Left ventricle myocardium superior (tissue), 1 donor: ENCODE measurements at regions not wholly inside any gene's neighbourhood (a gene's known extent, or its start where the extent isn't known, plus 50 kb on each side); places are given as distances from the start of the nearest gene placed in this dataset.
A peak's percentile ranks its signal among the peaks of the same experiment; 100 is the strongest.
"Not testable (repeated sequence)": the region's sequence is repeated elsewhere in the genome, so short reads cannot be mapped to it uniquely, and the experiment has no call there.

ENCODE experiments used
- ATAC-seq: fragments of 200-7000 bp; cut with Tn5 transposase; one replicate; pipeline ENCODE4 v1.9.1; 2020; ENCODE audit warnings: mild to moderate bottlenecking, moderate library complexity
- DNase-seq: peaks from one replicate; pipeline ENCODE4 v3.0.0-alpha.2; 2020
- intact Hi-C: fragments of 100-400 bp; cut with micrococcal nuclease; formaldehyde crosslinking; loops from one replicate; pipeline ENCODE4 v1.11.0; 2022
- donor health status: DM: no; HTN: yes; CAD: no; lungs with severe emphysema.

DNA sequence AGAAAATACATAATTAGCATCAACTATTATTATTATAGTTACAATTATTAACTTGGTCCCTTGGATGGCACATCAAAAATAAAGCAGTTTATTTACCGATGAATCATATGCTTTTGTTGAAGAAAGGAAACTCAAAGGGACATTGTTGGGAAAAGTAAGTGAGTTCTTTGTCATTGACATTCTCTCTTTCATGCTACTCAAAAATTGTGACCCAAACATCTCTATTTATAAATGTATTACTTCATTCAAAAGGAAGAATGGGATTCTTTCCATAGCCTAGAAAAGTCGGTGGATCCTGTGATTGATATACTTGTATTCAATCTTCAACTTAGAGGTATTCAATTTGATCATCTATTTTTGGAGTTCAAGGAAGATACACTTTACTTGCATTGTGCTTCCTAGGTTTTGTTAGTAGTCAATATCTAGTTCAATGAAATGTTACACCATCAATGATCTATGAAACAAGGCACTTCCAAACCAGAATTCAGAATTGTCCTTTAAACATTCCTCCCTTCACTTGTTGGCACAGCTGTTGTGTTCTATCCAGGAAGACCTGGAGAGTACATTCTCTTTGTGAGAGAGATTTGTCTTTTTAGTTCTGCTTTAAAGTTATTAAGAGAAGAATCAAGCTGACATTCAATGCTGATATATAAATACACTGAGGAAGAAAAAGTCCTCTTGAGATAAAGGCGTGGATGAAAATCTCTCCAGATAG is 235.2 kb downstream of the TMEM26 start:
- intact Hi-C loops = no loop called here
- DNase-seq = no peak
- no peak for ATAC-seq

DNA sequence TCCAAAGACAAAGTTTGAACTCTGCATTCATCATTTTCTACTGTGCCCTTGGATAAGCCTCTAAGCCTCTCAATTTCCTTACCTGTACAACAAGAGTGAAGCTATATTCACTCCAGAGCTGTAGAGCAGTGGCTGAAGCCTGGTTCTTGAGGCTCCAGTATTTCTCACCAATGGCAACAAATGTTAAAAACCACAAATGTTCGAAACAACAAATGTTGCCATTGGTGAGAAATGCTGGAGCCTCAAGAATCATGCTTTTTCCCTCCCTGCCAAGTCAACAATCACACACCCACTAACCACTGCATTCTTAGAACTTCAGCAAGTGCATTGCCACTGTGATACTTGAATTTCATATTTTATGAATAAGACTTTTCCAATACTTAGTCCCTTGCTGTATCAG is 237.9 kb downstream of the TMEM26 start:
- intact Hi-C loops = no loop called here
- ATAC-seq = no peak
- no peak for DNase-seq

DNA sequence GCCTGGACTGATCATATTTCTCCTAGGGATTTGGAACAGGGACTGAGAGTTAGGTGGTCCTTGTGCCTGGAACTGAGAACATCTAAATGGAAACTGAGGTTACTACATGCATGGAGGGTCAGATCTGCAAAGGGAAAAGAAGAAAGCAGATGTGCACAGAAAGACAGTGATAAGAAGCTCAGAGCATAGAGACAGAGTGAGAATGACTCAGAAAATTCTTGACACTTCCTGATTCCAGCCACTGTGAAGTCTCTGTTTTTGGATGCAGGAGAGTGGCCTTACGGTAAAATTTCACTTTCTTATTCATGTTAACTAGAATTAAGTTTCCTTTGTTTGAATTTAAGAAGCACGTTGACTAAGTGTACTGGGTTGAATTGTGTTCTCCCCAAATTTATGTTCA is 241.7 kb downstream of the TMEM26 start:
- ATAC-seq (no peak), DNase-seq (no peak)
- intact Hi-C loops = no loop called here

DNA sequence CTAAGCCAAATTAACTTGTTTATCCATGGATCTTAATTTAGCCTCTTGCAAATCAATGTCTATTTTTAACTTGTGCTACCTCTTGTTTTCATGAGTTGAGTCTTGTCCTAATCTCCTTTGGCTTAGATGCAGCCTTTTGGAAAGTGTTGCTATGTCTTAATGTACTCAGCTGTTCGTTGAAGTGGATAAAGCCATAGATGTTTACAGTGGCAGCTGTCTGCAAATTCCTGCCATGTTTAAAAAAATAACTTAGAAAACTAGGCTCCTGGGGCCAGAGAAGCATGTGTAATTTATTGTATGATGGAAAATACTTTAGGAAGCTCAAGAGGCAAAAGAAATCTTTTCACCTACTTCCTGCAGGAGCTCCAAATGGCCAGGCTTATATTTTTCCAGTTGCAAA is 253.1 kb upstream of the RHOBTB1 start:
- ATAC-seq = peak; percentile 79
- intact Hi-C loops = no loop called here
- no peak for DNase-seq

DNA sequence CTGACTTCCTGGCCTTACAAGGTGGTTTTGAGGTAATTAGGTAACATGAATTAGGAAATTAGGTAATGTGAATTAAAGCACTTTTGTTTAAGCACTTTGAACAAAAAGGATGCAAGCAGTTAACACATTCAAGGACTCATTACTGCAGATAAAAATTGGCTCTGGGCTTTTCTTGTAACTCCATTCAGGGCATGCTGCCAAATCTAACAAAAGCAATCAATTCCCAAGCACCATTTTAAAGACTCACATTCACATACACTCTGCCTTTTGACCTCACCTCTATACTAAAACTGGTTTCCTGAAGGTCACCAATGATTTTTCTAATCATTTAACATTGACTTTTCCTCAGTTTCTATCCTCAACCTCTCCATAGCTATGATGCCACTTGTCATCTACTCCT is 251.2 kb upstream of the RHOBTB1 start:
- intact Hi-C loops = no loop called here
- ATAC-seq (no peak), DNase-seq (no peak)

DNA sequence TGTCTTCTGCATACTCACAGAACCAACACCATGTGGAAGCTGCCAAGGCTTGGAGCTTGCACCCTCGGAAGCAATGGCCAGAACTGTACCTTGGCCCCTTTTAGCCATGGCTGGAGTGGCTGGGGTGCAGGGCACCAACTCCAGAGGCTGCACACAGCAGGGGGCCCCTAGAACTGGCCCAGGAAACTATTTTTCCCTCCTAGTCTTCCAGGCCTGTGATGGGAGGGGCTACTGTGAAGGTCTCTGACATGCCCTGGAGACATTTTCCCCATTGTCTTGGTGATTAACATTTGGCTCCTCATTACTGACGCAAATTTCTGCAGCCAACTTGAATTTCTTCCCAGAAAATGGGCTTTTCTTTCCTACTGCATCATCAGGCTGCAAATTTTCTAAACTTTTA is 248.6 kb upstream of the RHOBTB1 start:
- intact Hi-C loops, DNase-seq: not testable (repeated sequence)
- peak; percentile 53 for ATAC-seq

DNA sequence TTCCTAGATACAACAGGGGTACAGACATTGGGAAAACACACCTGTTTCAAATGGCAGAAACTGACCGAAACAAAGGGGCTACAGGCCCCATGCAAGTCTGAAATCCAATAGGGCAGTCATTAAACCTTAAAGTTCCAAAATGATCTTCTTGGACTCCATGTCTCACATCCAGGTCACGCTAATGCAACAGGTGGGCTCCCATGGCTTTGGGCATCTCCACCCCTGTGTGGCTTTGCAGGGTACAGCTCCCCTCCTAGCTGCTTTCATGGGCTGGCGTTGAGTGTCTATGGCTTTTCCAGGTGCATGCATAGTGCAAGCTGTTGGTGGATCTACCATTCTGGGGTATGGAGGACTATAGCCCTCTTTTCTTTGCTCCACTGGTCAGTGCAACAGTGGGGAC is 248.1 kb upstream of the RHOBTB1 start:
- DNase-seq = no peak
- intact Hi-C loops = no loop called here
- no peak for ATAC-seq

DNA sequence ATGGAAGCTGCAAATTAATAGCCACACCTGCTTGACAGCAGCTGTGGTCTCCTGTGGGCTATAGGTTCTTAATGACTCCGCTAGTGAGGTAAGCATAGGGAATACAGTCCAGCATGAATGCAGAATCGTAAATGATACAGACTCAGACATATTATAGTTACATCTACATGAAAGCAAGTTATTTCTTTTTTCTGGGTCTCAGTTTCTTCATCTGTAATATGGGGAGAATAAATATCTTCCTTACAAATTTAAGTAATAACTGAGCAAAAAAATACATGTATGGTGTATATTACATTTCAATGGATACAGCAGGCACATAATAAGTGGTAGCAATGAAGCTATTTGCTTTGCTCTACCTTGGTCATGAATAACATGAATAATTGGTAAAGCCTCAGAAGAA is 245.9 kb upstream of the RHOBTB1 start:
- DNase-seq (no peak), ATAC-seq (no peak)
- intact Hi-C loops = no loop called here

DNA sequence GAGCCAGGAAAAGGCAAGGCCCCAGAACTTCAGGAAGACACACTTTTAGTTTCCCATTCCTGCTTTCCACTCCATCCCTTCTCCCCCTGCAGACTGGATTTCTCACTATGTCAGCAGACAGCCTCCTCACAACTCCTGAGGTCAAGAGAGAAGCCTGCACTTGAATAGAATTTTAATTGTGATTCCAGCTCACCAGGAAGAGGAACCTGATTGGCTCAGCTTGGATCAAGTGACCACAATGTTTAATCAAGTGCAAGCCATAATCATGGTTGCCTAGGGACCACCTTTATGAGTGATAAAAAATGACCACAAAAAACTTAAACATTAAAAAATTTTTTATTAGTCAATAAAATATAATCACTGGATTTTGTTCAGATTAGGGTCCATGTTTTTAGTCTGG is 244.7 kb upstream of the RHOBTB1 start:
- intact Hi-C loops = no loop called here
- ATAC-seq = no peak
- DNase-seq = no peak

DNA sequence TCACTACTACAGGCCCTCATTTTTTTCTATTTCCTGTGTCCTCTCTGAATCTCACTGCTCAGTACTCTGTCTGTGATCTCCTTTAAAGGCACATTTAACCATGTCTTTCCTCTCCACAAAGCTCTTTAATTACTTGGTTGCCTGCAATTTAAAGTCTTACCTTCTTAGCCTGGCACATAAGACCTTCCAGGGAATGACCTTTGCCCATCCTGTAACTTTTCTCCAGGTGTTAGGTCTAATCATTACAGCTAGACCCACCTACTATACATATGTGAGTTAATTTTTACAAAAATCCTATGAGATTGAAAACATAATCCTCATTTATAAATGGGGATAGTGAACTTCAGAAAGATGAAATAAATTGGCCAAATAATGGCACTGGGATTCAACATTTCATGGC is 244.1 kb upstream of the RHOBTB1 start:
- intact Hi-C loops = no loop called here
- ATAC-seq (no peak), DNase-seq (no peak)

DNA sequence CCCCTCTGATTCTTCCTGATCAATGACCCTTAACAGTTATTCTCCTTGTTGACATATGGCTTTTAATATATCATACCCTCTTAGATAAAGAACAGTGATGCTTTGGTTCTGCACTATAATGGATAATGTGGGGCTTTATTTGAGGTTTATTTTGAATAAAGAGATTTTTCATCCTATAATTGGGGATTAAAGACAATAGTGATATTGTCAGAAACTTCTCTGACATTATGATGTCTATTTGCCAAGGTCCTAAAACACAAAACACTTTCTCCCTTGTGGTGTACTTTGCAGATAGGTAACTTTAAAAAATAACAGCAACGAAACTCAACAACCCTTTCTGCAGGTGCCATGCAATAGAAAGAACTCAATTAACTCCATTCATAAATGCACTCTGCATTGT is 243.6 kb upstream of the RHOBTB1 start:
- no peak for ATAC-seq
- no peak for DNase-seq
- intact Hi-C loops = no loop called here

DNA sequence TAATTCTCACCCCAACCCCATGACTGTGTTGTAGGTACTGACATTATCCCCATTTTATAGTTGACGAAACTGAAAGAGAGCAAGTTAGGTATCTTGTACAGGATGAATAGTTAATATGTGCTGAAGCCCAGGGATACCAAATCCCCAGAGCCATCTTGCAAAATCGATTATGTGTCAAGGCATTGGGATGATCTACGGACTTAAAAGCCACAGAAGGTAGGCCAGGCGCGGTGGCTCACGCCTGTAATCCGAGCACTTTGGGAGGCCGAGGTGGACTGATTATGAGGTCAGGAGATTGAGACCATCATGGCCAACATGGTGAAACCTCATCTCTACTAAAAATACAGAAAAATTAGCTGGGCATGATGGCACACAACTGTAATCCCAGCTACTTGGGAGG is 242.4 kb upstream of the RHOBTB1 start:
- intact Hi-C loops = no loop called here
- ATAC-seq (no peak), DNase-seq (no peak)

DNA sequence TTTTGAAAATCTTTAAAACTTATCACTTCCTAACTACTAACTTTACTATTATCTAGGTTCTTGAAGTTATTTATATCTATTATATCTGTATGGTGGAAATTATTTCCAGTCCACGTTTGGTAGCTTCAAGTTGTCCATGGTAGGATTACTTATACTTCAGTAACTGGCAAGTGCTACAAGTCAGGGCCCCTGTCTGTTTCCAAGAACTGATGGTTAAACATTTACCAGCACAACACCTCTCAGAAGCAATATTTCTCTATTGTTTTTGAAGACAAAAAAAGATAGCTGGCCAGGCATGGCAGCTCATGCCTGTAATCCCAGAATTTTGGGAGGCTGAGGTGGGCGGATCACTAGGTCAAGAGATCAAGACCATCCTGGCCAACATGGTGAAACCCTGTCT is 240.4 kb upstream of the RHOBTB1 start:
- ATAC-seq (no peak), DNase-seq (no peak)
- intact Hi-C loops = no loop called here

DNA sequence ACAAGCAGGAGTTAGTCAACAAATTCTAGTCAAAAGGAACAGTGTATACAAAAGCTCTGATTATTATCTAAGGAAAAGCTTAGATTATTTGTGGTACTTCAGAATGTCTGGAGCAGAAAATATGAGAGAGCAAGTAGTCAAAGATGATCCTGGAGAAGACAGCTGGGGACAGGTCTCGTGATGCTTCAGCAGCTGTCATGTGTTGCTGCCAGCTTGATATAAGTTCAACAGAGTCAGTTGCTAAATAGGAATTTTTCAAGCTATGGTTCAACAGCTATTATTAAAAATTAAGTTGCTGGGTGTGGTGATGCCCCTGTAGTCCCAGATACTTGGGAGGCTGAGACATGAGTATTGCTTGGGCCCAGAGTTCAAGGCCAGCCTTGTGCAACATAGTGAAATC is 240.0 kb upstream of the RHOBTB1 start:
- intact Hi-C loops = no loop called here
- no peak for ATAC-seq
- no peak for DNase-seq

DNA sequence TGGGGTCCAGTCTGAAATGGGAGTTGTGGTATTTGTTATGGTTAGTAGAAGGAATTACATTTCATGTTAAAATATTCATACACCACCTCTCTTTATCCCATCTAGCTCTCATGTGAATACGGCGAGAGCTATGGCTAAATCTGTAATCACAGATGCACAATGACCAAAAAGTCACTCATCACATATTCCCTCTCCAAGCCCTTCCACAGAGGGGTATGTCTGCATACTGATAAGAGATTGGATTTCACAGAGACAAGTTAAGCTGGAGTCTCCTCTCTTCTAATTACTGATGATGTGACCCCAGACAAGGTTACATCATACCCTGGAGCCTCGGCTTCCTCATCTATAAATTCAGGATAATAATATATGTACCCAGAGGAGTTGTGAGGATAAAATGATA is 237.8 kb upstream of the RHOBTB1 start:
- ATAC-seq = no peak

DNA sequence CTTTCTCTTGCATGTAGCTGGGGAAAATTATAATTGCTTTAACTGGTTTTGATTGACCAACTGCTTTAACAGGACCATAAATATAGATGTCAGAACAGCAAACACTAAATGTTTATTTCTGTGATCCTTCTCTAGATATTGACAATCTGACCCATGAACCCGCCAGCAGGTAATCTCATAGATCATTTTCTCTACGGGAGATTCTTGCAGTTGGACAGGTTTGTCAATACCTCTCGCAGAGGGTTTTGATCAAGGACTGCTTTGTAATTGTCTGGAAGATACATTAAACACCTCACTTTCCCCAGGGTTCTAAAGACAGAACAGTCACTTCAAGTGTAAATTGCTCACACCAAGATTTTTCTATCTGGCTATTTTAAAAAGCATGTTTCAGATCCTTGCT is 235.8 kb upstream of the RHOBTB1 start:
- intact Hi-C loops = no loop called here
- ATAC-seq (no peak), DNase-seq (no peak)

More for the DNA sequence above, 237.8 kb upstream of the RHOBTB1 start:
- intact Hi-C loops = no loop called here
- DNase-seq = no peak

DNA sequence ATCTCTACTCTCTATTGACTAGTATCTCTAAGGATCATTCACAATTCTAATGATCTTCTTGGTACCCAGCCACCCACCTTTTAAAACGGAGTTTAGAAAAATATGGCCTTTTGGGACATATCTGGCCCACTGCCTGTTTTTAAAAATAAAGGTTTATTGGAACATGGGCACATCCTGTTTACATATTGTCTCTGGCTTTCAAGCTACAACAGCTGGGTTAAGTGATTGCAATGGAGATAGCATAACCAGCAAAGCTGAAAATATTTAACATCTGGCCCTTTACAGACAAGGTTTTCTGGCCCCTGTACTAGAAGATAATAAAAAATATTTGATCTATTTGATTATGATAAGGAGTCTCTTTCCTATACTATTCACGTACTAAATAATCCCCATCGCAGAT is 232.4 kb upstream of the RHOBTB1 start:
- DNase-seq = no peak
- intact Hi-C loops = no loop called here

DNA sequence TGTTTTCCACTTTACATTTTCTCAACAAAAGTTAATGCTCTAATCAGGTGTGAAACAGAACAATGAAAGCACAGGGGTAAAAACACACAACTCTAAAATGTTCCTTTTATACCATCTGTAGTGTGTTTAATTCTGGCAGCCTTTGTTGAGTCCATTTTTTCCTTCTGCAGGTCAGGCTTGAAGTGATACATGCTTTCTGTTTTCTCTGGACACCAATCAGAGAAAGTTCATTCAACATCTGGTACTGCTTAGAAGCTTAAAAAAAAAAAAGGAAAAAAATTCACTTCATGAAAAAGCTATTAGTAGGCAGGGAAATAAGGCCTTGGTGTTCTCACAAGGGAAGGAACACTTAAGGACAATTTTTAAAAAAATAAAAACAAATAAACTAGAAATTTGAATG is 231.3 kb upstream of the RHOBTB1 start:
- intact Hi-C loops = no loop called here
- ATAC-seq = peak; percentile 91

More for the DNA sequence above, 232.4 kb upstream of the RHOBTB1 start:
- peak; percentile 33 for ATAC-seq

DNA sequence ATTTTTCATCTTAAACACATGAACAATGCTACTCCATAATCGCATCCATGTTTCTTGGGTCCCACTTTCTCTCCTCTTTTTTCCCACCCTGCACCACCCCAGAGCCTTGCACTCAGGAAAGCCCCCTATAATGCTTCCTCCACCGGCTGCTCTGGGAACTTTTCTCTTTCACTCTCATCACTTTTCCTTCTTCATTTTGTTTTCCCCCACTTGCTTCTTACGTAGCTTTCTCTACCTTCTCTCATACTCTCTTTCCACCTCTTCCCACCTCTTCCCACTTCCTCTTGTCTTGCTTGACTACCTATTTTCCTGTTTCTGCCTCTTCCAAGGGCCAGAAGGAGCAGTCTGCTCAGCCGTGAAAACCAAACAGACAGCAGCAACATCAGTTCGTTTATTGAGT is 229.5 kb upstream of the RHOBTB1 start:
- ATAC-seq (no peak), DNase-seq (no peak)
- intact Hi-C loops = no loop called here

More for the DNA sequence above, 231.3 kb upstream of the RHOBTB1 start:
- DNase-seq = no peak

DNA sequence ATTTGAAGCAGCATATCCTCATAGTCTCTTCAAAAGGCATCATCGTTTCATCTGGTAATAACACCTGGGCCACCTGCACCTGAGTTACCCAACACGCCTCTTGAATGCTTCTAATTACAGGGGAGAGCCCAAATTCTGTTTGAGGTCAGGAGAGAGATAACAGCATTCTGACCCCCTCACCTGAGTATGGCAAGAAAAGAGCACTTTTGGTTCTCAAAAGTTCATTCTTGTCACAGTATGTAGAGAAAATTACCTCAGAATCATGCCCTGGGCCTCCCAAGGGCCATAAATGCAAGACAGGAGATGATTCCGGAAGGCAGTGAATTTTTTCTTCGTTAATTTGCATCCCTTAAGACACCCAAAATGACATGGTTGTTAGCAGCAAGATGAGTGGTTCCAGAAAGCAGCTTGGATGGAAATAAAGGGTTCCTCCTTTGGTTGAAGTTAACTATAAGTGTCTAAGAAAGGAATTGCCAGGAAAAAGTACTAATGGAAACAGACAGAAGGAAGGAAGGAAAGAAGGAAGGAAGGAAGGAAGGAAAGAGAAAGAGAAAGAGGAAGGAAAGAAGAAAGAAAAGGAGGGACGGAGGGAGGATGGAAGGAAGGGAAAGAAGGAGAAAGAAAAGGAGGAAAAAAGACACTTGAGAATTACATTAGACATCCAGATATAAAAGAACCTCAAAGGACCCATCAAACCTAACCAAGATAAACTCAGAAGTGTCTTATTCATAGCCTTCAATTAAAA is 228.4 kb upstream of the RHOBTB1 start:
- DNase-seq = no peak
- intact Hi-C loops = no loop called here
- ATAC-seq = no peak

DNA sequence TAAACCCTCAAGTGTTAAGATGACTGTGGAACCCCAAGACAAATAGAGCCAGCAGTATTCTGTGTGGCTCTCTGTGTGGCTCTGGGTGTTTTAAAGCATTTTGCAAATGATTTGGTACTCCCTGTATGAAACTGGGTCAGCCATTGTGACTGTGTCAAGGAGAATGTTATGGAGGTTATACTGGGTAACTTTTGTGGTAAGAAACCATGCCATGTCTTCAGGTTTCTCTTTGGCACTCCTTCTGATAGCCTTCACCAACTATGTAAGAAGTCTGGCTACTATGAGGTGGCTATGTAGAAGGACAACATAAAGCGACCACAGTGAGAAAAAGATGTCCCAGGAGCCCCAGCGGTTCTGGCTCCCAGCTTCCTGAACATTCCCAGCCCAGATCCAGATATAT is 226.6 kb upstream of the RHOBTB1 start:
- DNase-seq = no peak
- no peak for ATAC-seq
- intact Hi-C loops = no loop called here
